IPS DF 4.7 (cell line): ENCODE measurements at regions not wholly inside any gene's neighbourhood (a gene's known extent, or its start where the extent isn't known, plus 50 kb on each side); places are given as distances from the start of the nearest gene placed in this dataset.

Experiments used
- DNase-seq: peaks from one replicate; pipeline ENCODE4 v3.0.0-alpha.2; 2013; ENCODE audit warnings: low spot score; ENCODE audit errors: extremely low read depth

- DNase-seq = no peak
Measured at GRCh38 chr11:19405966-19406365, 165.2 kb upstream of the E2F8 start.

GRCh38 chr11:19404787-19405186 is 164.0 kb upstream of the E2F8 start:
- no peak for DNase-seq

GRCh38 chr11:19403196-19403895 is 162.6 kb upstream of the E2F8 start:
- no peak for DNase-seq

- DNase-seq = no peak
Measured at GRCh38 chr11:19400296-19400695, 159.6 kb upstream of the E2F8 start.

- DNase-seq = no peak
Measured at GRCh38 chr11:19398772-19399527, 158.2 kb upstream of the E2F8 start.

- DNase-seq = no peak
Measured at GRCh38 chr11:19398273-19398672, 157.5 kb upstream of the E2F8 start.

- peak; percentile 25 for DNase-seq
Measured at GRCh38 chr11:19395050-19395449, 154.3 kb upstream of the E2F8 start.

- DNase-seq = no peak
Measured at GRCh38 chr11:19394525-19395016, 153.8 kb upstream of the E2F8 start.

GRCh38 chr11:19393941-19394340 is 153.2 kb upstream of the E2F8 start:
- no peak for DNase-seq

GRCh38 chr11:19392847-19393518 is 152.2 kb upstream of the E2F8 start:
- DNase-seq = no peak

- DNase-seq = no peak
Measured at GRCh38 chr11:19392321-19392720, 151.6 kb upstream of the E2F8 start.

- DNase-seq = no peak
Measured at GRCh38 chr11:19391652-19392051, 150.9 kb upstream of the E2F8 start.

- no peak for DNase-seq
Measured at GRCh38 chr11:19391026-19391425, 150.3 kb upstream of the E2F8 start.

- no peak for DNase-seq
Measured at GRCh38 chr11:19389787-19390303, 149.1 kb upstream of the E2F8 start.

GRCh38 chr11:19382131-19382611 is 141.4 kb upstream of the E2F8 start:
- DNase-seq = no peak

GRCh38 chr11:19380375-19380774 is 139.6 kb upstream of the E2F8 start:
- no peak for DNase-seq

- no peak for DNase-seq
Measured at GRCh38 chr11:19379465-19379864, 138.7 kb upstream of the E2F8 start.

- no peak for DNase-seq
Measured at GRCh38 chr11:19378814-19379213, 138.1 kb upstream of the E2F8 start.

- no peak for DNase-seq
Measured at GRCh38 chr11:19377881-19378280, 137.1 kb upstream of the E2F8 start.

- DNase-seq = no peak
Measured at GRCh38 chr11:19375440-19375839, 134.7 kb upstream of the E2F8 start.

- no peak for DNase-seq
Measured at GRCh38 chr11:19374151-19374569, 133.4 kb upstream of the E2F8 start.

- no peak for DNase-seq
Measured at GRCh38 chr11:19372381-19372780, 131.6 kb upstream of the E2F8 start.
